Esophagus muscularis mucosa (tissue), 4 donors: ENCODE measurements at regions not wholly inside any gene's neighbourhood (a gene's known extent, or its start where the extent isn't known, plus 50 kb on each side); places are given as distances from the start of the nearest gene placed in this dataset.

ENCODE experiments used
- DNase-seq: peaks from one replicate; pipeline ENCODE4 v3.0.0-alpha.2; 2017; ENCODE audit errors: extremely low spot score
- H3K27ac ChIP-seq, 4 donors: fragments of 200-600 bp; sonication (generic); replicated peaks in 1 of 4; 1 replicate in 3 of 4; 2 replicates in 1 of 4; pipeline ENCODE4 v1.5.1; 2016 to 2019; ENCODE audit warnings: mild to moderate bottlenecking in 1 of 4
- H3K27me3 ChIP-seq, 4 donors: fragments of 200-600 bp; sonication (generic); one replicate each; pipeline versions ENCODE4 v1.5.1 to v1.6.0; 2016 to 2019
- H3K36me3 ChIP-seq, 4 donors: fragments of 200-600 bp; sonication (generic); one replicate each; pipeline ENCODE4 v1.5.1; 2016 to 2019
- H3K4me1 ChIP-seq, 4 donors: fragments of 200-600 bp; sonication (generic); one replicate each; pipeline ENCODE4 v1.5.1; 2016 to 2019
- H3K4me3 ChIP-seq, 4 donors: fragments of 200-600 bp; sonication (generic); 1 replicate in 2 of 4; 2 replicates in 2 of 4; pipeline ENCODE4 v1.5.1; 2016 to 2019; ENCODE audit warnings: mild to moderate bottlenecking in 4 of 4, moderate library complexity in 1 of 4
- H3K9me3 ChIP-seq, 4 donors: fragments of 200-600 bp; sonication (generic); 1 replicate in 3 of 4; 2 replicates in 1 of 4; pipeline ENCODE4 v1.5.1; 2016 to 2019
- CTCF ChIP-seq, 3 experiments: fragments of 200-600 bp in 2 of 3; fragments of 450-650 bp in 1 of 3; sonication (generic) in 2 of 3; IDR thresholded peaks; one replicate each; pipeline ENCODE4 v1.5.1; 2017 to 2019; ENCODE audit warnings: antibody characterized with exemption in 3 of 3, mild to moderate bottlenecking in 2 of 3, moderate library complexity in 1 of 3
- EP300 ChIP-seq: sonication (generic); formaldehyde crosslinking; IDR thresholded peaks from one replicate; pipeline ENCODE4 v1.6.1; 2017; ENCODE audit warnings: antibody characterized with exemption
- POLR2A ChIP-seq: fragments of 450-650 bp; IDR thresholded peaks from one replicate; pipeline ENCODE4 v1.6.1; 2017; ENCODE audit warnings: antibody characterized with exemption, moderate library complexity, mild to moderate bottlenecking, low read depth
- POLR2AphosphoS5 ChIP-seq, 2 donors: sonication (generic); formaldehyde crosslinking; IDR thresholded peaks; one replicate each; pipeline ENCODE4 v1.6.1; 2017; ENCODE audit warnings: antibody characterized with exemption in 2 of 2
- WGBS: methylation state at CpG from one replicate; pipeline ENCODE4 v1.1.5; 2018; 5-methylcytosine and 5-hydroxymethylcytosine counted together
- intact Hi-C: fragments of 100-400 bp; cut with DNase I; formaldehyde crosslinking; loops from one replicate; pipeline ENCODE4 v1.15.1; 2023

GRCh38 chr19:28843761-28844492 lies 369.0 kb downstream of the UQCRFS1 start:
- no peaks in the 10 kb centered on the region for H3K36me3 ChIP-seq
- TF ChIP-seq POLR2AphosphoS5 (IDR thresholded peaks at IDR 0.05) (no peak), EP300 (no peak)
- no peaks in the 10 kb centered on the region for H3K4me1 ChIP-seq
- 78% methylated on average over 6 of the region's 6 CpGs for WGBS
- H3K9me3 ChIP-seq: no peaks in the 10 kb centered on the region
- DNase-seq: no peak
- intact Hi-C loops: no loop called here
- H3K4me3 ChIP-seq: no peak overlapping the region
- H3K27me3 ChIP-seq: peaks cover 0 to 29% (median 0%) of the 10 kb centered on the region in 4 donors
- no peak overlapping the region for H3K27ac ChIP-seq

- intact Hi-C loops: no loop called here
- no peak for DNase-seq
Measured at GRCh38 chr19:28841531-28841930, 371.4 kb downstream of the UQCRFS1 start.

GRCh38 chr19:28840891-28841290 lies 372.1 kb downstream of the UQCRFS1 start:
- H3K36me3 ChIP-seq: no peaks in the 10 kb centered on the region
- H3K27ac ChIP-seq: no peak overlapping the region
- H3K4me3 ChIP-seq: no peak overlapping the region
- 93% methylated on average over 2 of the region's 2 CpGs for WGBS
- peaks cover 0 to 35% (median 0%) of the 10 kb centered on the region in 4 donors for H3K27me3 ChIP-seq
- H3K9me3 ChIP-seq: no peaks in the 10 kb centered on the region
- H3K4me1 ChIP-seq: no peaks in the 10 kb centered on the region
- intact Hi-C loops: no loop called here
- DNase-seq: no peak
- TF ChIP-seq POLR2AphosphoS5 (IDR thresholded peaks at IDR 0.05): no peak
- TF ChIP-seq EP300: no peak
- no peak for TF ChIP-seq CTCF (IDR thresholded peaks at IDR 0.05)
- no peak for TF ChIP-seq POLR2A

More at GRCh38 chr19:28841531-28841930, 371.4 kb downstream of the UQCRFS1 start:
- H3K27me3 ChIP-seq: peaks cover 0 to 35% (median 0%) of the 10 kb centered on the region in 4 donors
- H3K9me3 ChIP-seq: no peaks in the 10 kb centered on the region
- no peaks in the 10 kb centered on the region for H3K36me3 ChIP-seq
- WGBS: 85% methylated on average over 3 of the region's 3 CpGs
- no peak for TF ChIP-seq POLR2A
- TF ChIP-seq CTCF (IDR thresholded peaks at IDR 0.05): no peak
- TF ChIP-seq EP300: no peak
- TF ChIP-seq POLR2AphosphoS5 (IDR thresholded peaks at IDR 0.05): no peak
- H3K4me1 ChIP-seq: no peaks in the 10 kb centered on the region
- H3K4me3 ChIP-seq: no peak overlapping the region
- H3K27ac ChIP-seq: no peak overlapping the region

- 70% methylated on average over 3 of the region's 3 CpGs for WGBS
- H3K27me3 ChIP-seq: peaks cover 0 to 39% (median 0%) of the 10 kb centered on the region in 4 donors
- no peaks in the 10 kb centered on the region for H3K4me1 ChIP-seq
- intact Hi-C loops: no loop called here
- H3K27ac ChIP-seq: no peak overlapping the region
- no peaks in the 10 kb centered on the region for H3K9me3 ChIP-seq
- H3K36me3 ChIP-seq: no peaks in the 10 kb centered on the region
- DNase-seq: no peak
- no peak overlapping the region for H3K4me3 ChIP-seq
- TF ChIP-seq POLR2A: no peak
- TF ChIP-seq EP300: no peak
- no peak for TF ChIP-seq CTCF (IDR thresholded peaks at IDR 0.05)
- TF ChIP-seq POLR2AphosphoS5 (IDR thresholded peaks at IDR 0.05): no peak
Measured at GRCh38 chr19:28839455-28839854, 373.5 kb downstream of the UQCRFS1 start.

- DNase-seq: no peak
- TF ChIP-seq CTCF (IDR thresholded peaks at IDR 0.05) (no peak), EP300 (no peak), POLR2AphosphoS5 (IDR thresholded peaks at IDR 0.05) (no peak), POLR2A (no peak)
- WGBS: 55% methylated on average over 5 of the region's 5 CpGs
Measured at GRCh38 chr19:28838909-28839308, 374.0 kb downstream of the UQCRFS1 start.

More at GRCh38 chr19:28838909-28839308, 374.0 kb downstream of the UQCRFS1 start:
- H3K4me1 ChIP-seq: no peaks in the 10 kb centered on the region
- peaks cover 0 to 44% (median 0%) of the 10 kb centered on the region in 4 donors for H3K27me3 ChIP-seq
- H3K36me3 ChIP-seq: no peaks in the 10 kb centered on the region
- no peak overlapping the region for H3K27ac ChIP-seq
- intact Hi-C loops: no loop called here
- H3K9me3 ChIP-seq: no peaks in the 10 kb centered on the region
- no peak overlapping the region for H3K4me3 ChIP-seq
